ENCODE measurements at regions not wholly inside any gene's neighbourhood (a gene's known extent, or its start where the extent isn't known, plus 50 kb on each side); places are given as distances from the start of the nearest gene placed in this dataset.

- no peak for DNase-seq
Measured at GRCh38 chr1:182147136-182147820, 85.8 kb upstream of the ZNF648 start.

- DNase-seq, result no peak
Measured at GRCh38 chr1:182146286-182146685, 84.8 kb upstream of the ZNF648 start.

- DNase-seq, result no peak
Measured at GRCh38 chr1:182145441-182145840, 83.9 kb upstream of the ZNF648 start.

GRCh38 chr1:182144646-182145030, 83.1 kb upstream of the ZNF648 start:
- DNase-seq, result no peak

- DNase-seq, result no peak
Measured at GRCh38 chr1:182143825-182144645, 82.5 kb upstream of the ZNF648 start.

GRCh38 chr1:182143154-182143657, 81.7 kb upstream of the ZNF648 start:
- DNase-seq, result peak; percentile 59

GRCh38 chr1:182142621-182143020, 81.1 kb upstream of the ZNF648 start:
- DNase-seq, result no peak

GRCh38 chr1:182141040-182141439, 79.5 kb upstream of the ZNF648 start:
- DNase-seq, result no peak

- DNase-seq, result no peak
Measured at GRCh38 chr1:182139496-182139895, 78.0 kb upstream of the ZNF648 start.

- DNase-seq, result no peak
Measured at GRCh38 chr1:182137546-182137945, 76.0 kb upstream of the ZNF648 start.

- no peak for DNase-seq
Measured at GRCh38 chr1:182135946-182136345, 74.4 kb upstream of the ZNF648 start.

GRCh38 chr1:182134257-182134656, 72.7 kb upstream of the ZNF648 start:
- DNase-seq, result no peak

- no peak for DNase-seq
Measured at GRCh38 chr1:182133181-182133580, 71.7 kb upstream of the ZNF648 start.

- no peak for DNase-seq
Measured at GRCh38 chr1:182129398-182129797, 67.9 kb upstream of the ZNF648 start.

GRCh38 chr1:182128502-182128901, 67.0 kb upstream of the ZNF648 start:
- DNase-seq, result no peak

- DNase-seq, result no peak
Measured at GRCh38 chr1:182127656-182128055, 66.1 kb upstream of the ZNF648 start.

GRCh38 chr1:182126272-182126800, 64.8 kb upstream of the ZNF648 start:
- DNase-seq, result no peak

- no peak for DNase-seq
Measured at GRCh38 chr1:182122913-182123260, 61.4 kb upstream of the ZNF648 start.

- no peak for DNase-seq
Measured at GRCh38 chr1:182122256-182122912, 60.9 kb upstream of the ZNF648 start.

GRCh38 chr1:182121787-182122186, 60.3 kb upstream of the ZNF648 start:
- DNase-seq, result no peak

GRCh38 chr1:182120411-182121258, 59.1 kb upstream of the ZNF648 start:
- DNase-seq, result no peak

GRCh38 chr1:182119631-182120030, 58.1 kb upstream of the ZNF648 start:
- no peak for DNase-seq

- DNase-seq, result no peak
Measured at GRCh38 chr1:182118851-182119250, 57.3 kb upstream of the ZNF648 start.

Measured in NCI-H1417 treated with DMSO at 0.1 percent for 48 hours (cell line).